Activated CD4-positive, alpha-beta T cell treated with anti-CD3 and anti-CD28 coated beads, Interleukin-2, Interleukin-6, amounts not matched to agents 100 ng/mL and 50 ng/mL, durations not matched to agents 16 hours and 8 hours (primary cell): ENCODE measurements at regions not wholly inside any gene's neighbourhood (a gene's known extent, or its start where the extent isn't known, plus 50 kb on each side); places are given as distances from the start of the nearest gene placed in this dataset.
A peak's percentile ranks its signal among the peaks of the same experiment; 100 is the strongest.

ENCODE experiments used
- DNase-seq: peaks from one replicate; pipeline ENCODE4 v3.0.0-alpha.2; 2020

- DNase-seq, result peak; percentile 46
Measured at GRCh38 chr4:165612936-165613335, 234.1 kb downstream of the CPE start.

- DNase-seq, result no peak
Measured at GRCh38 chr4:165613581-165613980, 234.8 kb downstream of the CPE start.

GRCh38 chr4:165620913-165621312 lies 242.1 kb downstream of the CPE start:
- no peak for DNase-seq

- peak; percentile 1 for DNase-seq
Measured at GRCh38 chr4:165621983-165622382, 243.2 kb downstream of the CPE start.

GRCh38 chr4:165625281-165625680 lies 246.5 kb downstream of the CPE start:
- DNase-seq, result no peak

- DNase-seq, result no peak
Measured at GRCh38 chr4:165626316-165626715, 246.7 kb upstream of the TLL1 start.

- no peak for DNase-seq
Measured at GRCh38 chr4:165627128-165627527, 245.9 kb upstream of the TLL1 start.

GRCh38 chr4:165627548-165627947 lies 245.5 kb upstream of the TLL1 start:
- no peak for DNase-seq

GRCh38 chr4:165628572-165628971 lies 244.5 kb upstream of the TLL1 start:
- DNase-seq, result no peak

GRCh38 chr4:165630671-165631070 lies 242.4 kb upstream of the TLL1 start:
- DNase-seq, result no peak

- no peak for DNase-seq
Measured at GRCh38 chr4:165631208-165631894, 241.7 kb upstream of the TLL1 start.

- DNase-seq, result no peak
Measured at GRCh38 chr4:165631912-165632311, 241.1 kb upstream of the TLL1 start.

- no peak for DNase-seq
Measured at GRCh38 chr4:165634766-165635165, 238.3 kb upstream of the TLL1 start.

- no peak for DNase-seq
Measured at GRCh38 chr4:165635381-165635780, 237.7 kb upstream of the TLL1 start.

- DNase-seq, result no peak
Measured at GRCh38 chr4:165635951-165636350, 237.1 kb upstream of the TLL1 start.

- DNase-seq, result no peak
Measured at GRCh38 chr4:165651901-165652300, 221.1 kb upstream of the TLL1 start.

- no peak for DNase-seq
Measured at GRCh38 chr4:165654556-165654955, 218.5 kb upstream of the TLL1 start.

GRCh38 chr4:165656399-165656798 lies 216.6 kb upstream of the TLL1 start:
- no peak for DNase-seq

- DNase-seq, result no peak
Measured at GRCh38 chr4:165656829-165657490, 216.1 kb upstream of the TLL1 start.

- no peak for DNase-seq
Measured at GRCh38 chr4:165662341-165662740, 210.7 kb upstream of the TLL1 start.

GRCh38 chr4:165663411-165663810 lies 209.6 kb upstream of the TLL1 start:
- DNase-seq, result no peak

GRCh38 chr4:165666836-165667235 lies 206.2 kb upstream of the TLL1 start:
- no peak for DNase-seq

- DNase-seq, result no peak
Measured at GRCh38 chr4:165667969-165668368, 205.1 kb upstream of the TLL1 start.

- DNase-seq, result no peak
Measured at GRCh38 chr4:165668694-165669093, 204.3 kb upstream of the TLL1 start.

- no peak for DNase-seq
Measured at GRCh38 chr4:165677081-165677480, 196.0 kb upstream of the TLL1 start.
